SK-N-SH (cell line): ENCODE measurements at regions not wholly inside any gene's neighbourhood (a gene's known extent, or its start where the extent isn't known, plus 50 kb on each side); places are given as distances from the start of the nearest gene placed in this dataset.

ENCODE experiments used
- CTCF ChIA-PET: fragments of 300-600, 350-600 bp; formaldehyde crosslinking; extraction: SDS; loops from one replicate; lab custom pipeline; 2021; lab: Yijun Ruan, JAX
- POLR2A ChIA-PET: fragments of 350-600 bp; sonication (Branson Sonifier 250); formaldehyde crosslinking; extraction: SDS; loops from one replicate; lab custom pipeline; 2020; ENCODE audit warnings: antibody characterized with exemption, inconsistent platforms; lab: Yijun Ruan, JAX
- DNase-seq: peaks from one replicate; pipeline ENCODE4 v3.0.0; 2012
- H2AFZ ChIP-seq: fragments of 200-600 bp; sonication (generic); 2 replicates; pipeline ENCODE4 v1.8.1; 2016; ENCODE audit warnings: antibody characterized with exemption, mild to moderate bottlenecking, low read depth
- H3F3A ChIP-seq: fragments of 200-600 bp; sonication (generic); replicated peaks from 2 replicates; pipeline ENCODE3; 2016; ENCODE audit warnings: antibody characterized with exemption, mild to moderate bottlenecking; ENCODE audit not compliant: insufficient read depth
- H3K27ac ChIP-seq, 2 experiments: fragments of 200-500 bp in 1 of 2; fragments of 200-600 bp in 1 of 2; sonication (Bioruptor generic) in 1 of 2; sonication (generic), shearing (Covaris generic) in 1 of 2; 2 replicates each; pipeline versions ENCODE4 v1.5.1 to v1.6.1; 2014 to 2016; ENCODE audit warnings: low read depth in 2 of 2, inconsistent platforms in 1 of 2, low read length in 1 of 2, mild to moderate bottlenecking in 1 of 2, mixed read lengths in 1 of 2
- H3K27me3 ChIP-seq: fragments of 200-600 bp; sonication (generic), shearing (Covaris generic); 2 replicates; pipeline ENCODE4 v1.6.1; 2016; ENCODE audit warnings: mixed run types; ENCODE audit not compliant: insufficient read depth
- H3K36me3 ChIP-seq, 2 experiments: fragments of 200-500 bp in 1 of 2; fragments of 200-600 bp in 1 of 2; sonication (Bioruptor generic) in 1 of 2; sonication (generic) in 1 of 2; replicated peaks in 1 of 2; 2 replicates each; pipeline versions ENCODE3 to v1.5.1; 2014 to 2016; ENCODE audit warnings: low read length in 1 of 2, mild to moderate bottlenecking in 1 of 2; ENCODE audit not compliant: insufficient read depth in 2 of 2, control insufficient read depth in 1 of 2
- H3K4me1 ChIP-seq, 2 experiments: fragments of 200-500 bp in 1 of 2; fragments of 200-600 bp in 1 of 2; sonication (Bioruptor generic) in 1 of 2; sonication (generic), shearing (Covaris generic) in 1 of 2; 2 replicates each; pipeline versions ENCODE4 v1.5.1 to v1.6.1; 2014 to 2016; ENCODE audit warnings: low read depth in 1 of 2, low read length in 1 of 2, mixed run types in 1 of 2; ENCODE audit not compliant: insufficient read depth in 2 of 2, control insufficient read depth in 1 of 2
- H3K4me2 ChIP-seq: fragments of 200-600 bp; sonication (generic), shearing (Covaris generic); 2 replicates; pipeline ENCODE4 v1.6.1; 2017; ENCODE audit warnings: mixed run types
- H3K4me3 ChIP-seq, 2 experiments: fragments of 200-500 bp in 1 of 2; fragments of 200-600 bp in 1 of 2; sonication (Bioruptor generic) in 1 of 2; sonication (generic), shearing (Covaris generic) in 1 of 2; 2 replicates each; pipeline versions ENCODE4 v1.5.1 to v1.8.1; 2014 to 2016; ENCODE audit warnings: low read depth in 2 of 2, inconsistent platforms in 1 of 2, low read length in 1 of 2, mild to moderate bottlenecking in 1 of 2, mixed read lengths in 1 of 2, moderate library complexity in 1 of 2
- H3K79me2 ChIP-seq: fragments of 200-600 bp; sonication (generic); 2 replicates; pipeline ENCODE4 v1.8.1; 2017; ENCODE audit warnings: mild to moderate bottlenecking; ENCODE audit not compliant: insufficient read depth
- H3K9ac ChIP-seq: fragments of 200-600 bp; sonication (generic); 2 replicates; pipeline ENCODE4 v1.6.1; 2017; ENCODE audit warnings: mixed run types
- H3K9me2 ChIP-seq: fragments of 200-600 bp; sonication (generic); 2 replicates; pipeline ENCODE4 v1.6.1; 2017; ENCODE audit warnings: mixed run types
- H3K9me3 ChIP-seq: fragments of 200-600 bp; sonication (generic); 2 replicates; pipeline ENCODE4 v1.6.1; 2017; ENCODE audit warnings: mixed run types, mild to moderate bottlenecking, moderate library complexity
- H4K20me1 ChIP-seq: fragments of 200-600 bp; sonication (generic); 2 replicates; pipeline ENCODE4 v1.6.1; 2017; ENCODE audit warnings: mild to moderate bottlenecking, mixed run types; ENCODE audit not compliant: insufficient read depth
- CHD2 ChIP-seq: fragments of 150-350 bp; IDR thresholded peaks from 2 replicates; pipeline ENCODE4 v1.6.1; 2018; ENCODE audit warnings: low read length; ENCODE audit not compliant: partially characterized antibody
- CTCF ChIP-seq: fragments of 200-600 bp; sonication (generic); IDR thresholded peaks from 2 replicates; pipeline ENCODE4 v1.6.1; 2017; ENCODE audit warnings: antibody characterized with exemption, mild to moderate bottlenecking, moderate library complexity
- EP300 ChIP-seq, 2 experiments: IDR thresholded peaks; 2 replicates each; pipeline versions ENCODE4 v1.4.0 to v1.6.1; 2012; ENCODE audit warnings: borderline replicate concordance in 1 of 2, low read depth in 1 of 2, low read length in 1 of 2
- EZH2phosphoT487 ChIP-seq: fragments of 200-600 bp; sonication (generic); IDR thresholded peaks from 2 replicates; pipeline ENCODE4 v1.6.1; 2017; ENCODE audit warnings: low read depth, mixed run types, mild to moderate bottlenecking, antibody characterized with exemption, moderate library complexity, borderline replicate concordance
- FOXJ3 ChIP-seq: sonication (generic); formaldehyde crosslinking; IDR thresholded peaks from 2 replicates; pipeline ENCODE4 v1.5.1; 2020; ENCODE audit warnings: mild to moderate bottlenecking, missing genetic modification reagents
- GABPA ChIP-seq: IDR thresholded peaks from 2 replicates; pipeline ENCODE4 v1.4.0; 2012; ENCODE audit warnings: low read depth, mild to moderate bottlenecking
- JUND ChIP-seq: IDR thresholded peaks from 2 replicates; pipeline ENCODE4 v1.4.0; 2012
- NRF1 ChIP-seq: IDR thresholded peaks from 2 replicates; pipeline ENCODE4 v1.6.1; 2012; ENCODE audit warnings: low read depth, mild to moderate bottlenecking, low read length
- POLR2AphosphoS5 ChIP-seq: IDR thresholded peaks from 2 replicates; pipeline ENCODE4 v1.6.1; 2012; ENCODE audit warnings: low read depth, low read length
- RCOR1 ChIP-seq: fragments of 150-350 bp; IDR thresholded peaks from 2 replicates; pipeline ENCODE4 v1.6.1; 2017; ENCODE audit warnings: antibody characterized with exemption, low read length
- RXRA ChIP-seq: IDR thresholded peaks from 2 replicates; pipeline ENCODE4 v1.4.0; 2012; ENCODE audit warnings: low read depth, mild to moderate bottlenecking, borderline replicate concordance
- TAF1 ChIP-seq: IDR thresholded peaks from 2 replicates; pipeline ENCODE4 v1.6.1; 2012; ENCODE audit warnings: low read depth, mild to moderate bottlenecking, low read length, moderate library complexity, borderline replicate concordance
- TCF12 ChIP-seq: IDR thresholded peaks from 2 replicates; pipeline ENCODE4 v1.4.0; 2012
- TEAD4 ChIP-seq: IDR thresholded peaks from 2 replicates; pipeline ENCODE4 v1.4.0; 2012; ENCODE audit warnings: mild to moderate bottlenecking, borderline replicate concordance; ENCODE audit not compliant: insufficient read depth
- WGBS: methylation state at CpG from one replicate; pipeline ENCODE4 v1.1.6; 2017; ENCODE audit warnings: low lambda C conversion rate; 5-methylcytosine and 5-hydroxymethylcytosine counted together
- TF ChIP-seq, protein P1 (sequence below): fragments of 150-350 bp; IDR thresholded peaks from 2 replicates; pipeline ENCODE4 v1.6.1; 2017; ENCODE audit warnings: antibody characterized with exemption, low read length, low read depth, borderline replicate concordance
- TF ChIP-seq, protein P2 (sequence below): IDR thresholded peaks from 2 replicates; pipeline ENCODE4 v1.4.0; 2012; ENCODE audit warnings: low read depth

- H3K36me3 ChIP-seq = no peaks in the 10 kb centered on the region
- no peaks in the 10 kb centered on the region for H3K79me2 ChIP-seq
- no peak overlapping the region for H2AFZ ChIP-seq
- no peak for DNase-seq
- no peak overlapping the region for H3K4me3 ChIP-seq
- ChIA-PET CTCF (interaction anchor here (0.7 to 1.1 kb wide), 2 partner anchors 8 to 89 kb away, joined by 3 read pairs; no protein-coding TSS in a partner anchor), POLR2A (interaction anchor here (0.9 kb wide), 1 partner anchor 19 kb away, joined by 3 read pairs; no protein-coding TSS in a partner anchor)
- no peaks in the 10 kb centered on the region for H3K27me3 ChIP-seq
- H3K27ac ChIP-seq = no peak overlapping the region
- H3K9me3 ChIP-seq = no peaks in the 10 kb centered on the region
- no peaks in the 10 kb centered on the region for H3K9me2 ChIP-seq
- 54% methylated on average over 5 of the region's 5 CpGs for WGBS
- no peak overlapping the region for H3K9ac ChIP-seq
- H3F3A ChIP-seq = peaks cover 5% of the 10 kb centered on the region
- H4K20me1 ChIP-seq = no peaks in the 10 kb centered on the region
- H3K4me2 ChIP-seq = no peak overlapping the region
- TF ChIP-seq JUND (no peak), TAF1 (no peak), NRF1 (no peak), POLR2AphosphoS5 (no peak)
- TF ChIP-seq, protein P1, sequence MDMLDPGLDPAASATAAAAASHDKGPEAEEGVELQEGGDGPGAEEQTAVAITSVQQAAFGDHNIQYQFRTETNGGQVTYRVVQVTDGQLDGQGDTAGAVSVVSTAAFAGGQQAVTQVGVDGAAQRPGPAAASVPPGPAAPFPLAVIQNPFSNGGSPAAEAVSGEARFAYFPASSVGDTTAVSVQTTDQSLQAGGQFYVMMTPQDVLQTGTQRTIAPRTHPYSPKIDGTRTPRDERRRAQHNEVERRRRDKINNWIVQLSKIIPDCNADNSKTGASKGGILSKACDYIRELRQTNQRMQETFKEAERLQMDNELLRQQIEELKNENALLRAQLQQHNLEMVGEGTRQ = no peak
- TF ChIP-seq, protein P2, sequence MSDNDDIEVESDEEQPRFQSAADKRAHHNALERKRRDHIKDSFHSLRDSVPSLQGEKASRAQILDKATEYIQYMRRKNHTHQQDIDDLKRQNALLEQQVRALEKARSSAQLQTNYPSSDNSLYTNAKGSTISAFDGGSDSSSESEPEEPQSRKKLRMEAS = no peak
- H3K4me1 ChIP-seq = peaks cover 0 to 13% of the 10 kb centered on the region in 2 experiments; a peak in 1 of 4 replicates
Observed at GRCh38 chr7:69377191-69377590, 221.1 kb upstream of the AUTS2 start.

GRCh38 chr7:69388452-69389137, 209.7 kb upstream of the AUTS2 start:
- ChIA-PET POLR2A (no interaction called here), CTCF (interaction anchor here (1.9 kb wide), 1 partner anchor 654 kb away, joined by 5 read pairs; no protein-coding TSS in a partner anchor)
- Histone ChIP-seq H3K27ac (peak overlapping the region in 1 of 2 experiments; percentile 27; a peak in 2 of 4 replicates), H3K27me3 (no peaks in the 10 kb centered on the region), H3K9me2 (no peaks in the 10 kb centered on the region), H3K4me3 (no peak overlapping the region), H4K20me1 (no peaks in the 10 kb centered on the region), H3K36me3 (no peaks in the 10 kb centered on the region), H3K9ac (no peak overlapping the region), H2AFZ (peak overlapping the region; percentile 55; the same call in 1 of the 2 replicates), H3K4me2 (peak overlapping the region; percentile 17; the same call in 1 of the 2 replicates), H3K9me3 (no peaks in the 10 kb centered on the region), H3K79me2 (no peaks in the 10 kb centered on the region), H3K4me1 (peaks cover 0 to 6% of the 10 kb centered on the region in 2 experiments; a peak in 1 of 4 replicates), H3F3A (no peaks in the 10 kb centered on the region)
- TF ChIP-seq JUND (no peak; the same call in 1 of the 2 replicates), TCF12 (peak; percentile 9; the same call in 1 of the 2 replicates), EP300 (IDR thresholded peaks at IDR 0.05; ENCODE audit: borderline replicate concordance in 1 of 2, low read depth in 1 of 2, low read length in 1 of 2) (no peak)
- no peak for DNase-seq
- 53% methylated on average over 8 of the region's 8 CpGs for WGBS

- Histone ChIP-seq H3K79me2 (no peaks in the 10 kb centered on the region), H3K9me2 (no peaks in the 10 kb centered on the region), H3K27ac (no peak overlapping the region), H3K4me3 (no peak overlapping the region), H3K9ac (no peak overlapping the region), H3K4me1 (peaks cover 0 to 6% of the 10 kb centered on the region in 2 experiments; a peak in 1 of 4 replicates), H3F3A (no peaks in the 10 kb centered on the region), H3K27me3 (no peaks in the 10 kb centered on the region), H3K36me3 (no peaks in the 10 kb centered on the region), H3K4me2 (0 out of 2 replicates have a peak overlapping the region, but pooled peaks have one; percentile 17), H4K20me1 (no peaks in the 10 kb centered on the region), H2AFZ (no peak overlapping the region), H3K9me3 (no peaks in the 10 kb centered on the region)
- WGBS = 44% methylated on average over 4 of the region's 4 CpGs
- TF ChIP-seq CTCF = no peak
- no peak for TF ChIP-seq TEAD4
- TF ChIP-seq RXRA = no peak
- TF ChIP-seq, protein P2 = no peak
- TF ChIP-seq RCOR1 = no peak
- no peak for TF ChIP-seq GABPA
- TF ChIP-seq CHD2 = no peak
- no peak for TF ChIP-seq TAF1
- no peak for TF ChIP-seq EZH2phosphoT487
- no peak for TF ChIP-seq FOXJ3 (CRISPR knock-in tag)
- no peak for DNase-seq
- ChIA-PET POLR2A (no interaction called here), CTCF (interaction anchor here (1.9 kb wide), 1 partner anchor 653 kb away, joined by 5 read pairs; no protein-coding TSS in a partner anchor)
Observed at GRCh38 chr7:69389216-69389615, 209.1 kb upstream of the AUTS2 start.
